ENCODE measurements at regions not wholly inside any gene's neighbourhood (a gene's known extent, or its start where the extent isn't known, plus 50 kb on each side); places are given as distances from the start of the nearest gene placed in this dataset.
"Not testable (repeated sequence)": the region's sequence is repeated elsewhere in the genome, so short reads cannot be mapped to it uniquely, and the experiment has no call there.

GRCh38 chr7:45268013-45268412 lies 110.4 kb downstream of the RAMP3 start:
- Histone ChIP-seq H3K9ac (ENCODE audit: low read length) (no peak overlapping the region), H3K9me3 (ENCODE audit: control insufficient read depth, low read length) (no peaks in the 10 kb centered on the region), H3K4me3 (ENCODE audit: low read length) (no peak overlapping the region), H3K27me3 (replicated peaks; ENCODE audit: control insufficient read depth, insufficient read depth, low read length) (peaks cover 34% of the 10 kb centered on the region), H3K4me1 (ENCODE audit: control insufficient read depth, insufficient read depth, low read length) (no peaks in the 10 kb centered on the region), H3K36me3 (ENCODE audit: control insufficient read depth, insufficient read depth, low read length, severe bottlenecking) (no peaks in the 10 kb centered on the region)
- DNase-seq (ENCODE audit: low read depth) = no peak

GRCh38 chr7:45269192-45269591 lies 111.6 kb downstream of the RAMP3 start:
- H3K36me3 ChIP-seq (ENCODE audit: control insufficient read depth, insufficient read depth, low read length, severe bottlenecking) = no peaks in the 10 kb centered on the region
- no peak overlapping the region for H3K9ac ChIP-seq (ENCODE audit: low read length)
- no peaks in the 10 kb centered on the region for H3K4me1 ChIP-seq (ENCODE audit: control insufficient read depth, insufficient read depth, low read length)
- no peak for DNase-seq (ENCODE audit: low read depth)
- H3K4me3 ChIP-seq (ENCODE audit: low read length) = no peak overlapping the region
- H3K27me3 ChIP-seq (replicated peaks; ENCODE audit: control insufficient read depth, insufficient read depth, low read length) = peaks cover 34% of the 10 kb centered on the region
- H3K9me3 ChIP-seq (ENCODE audit: control insufficient read depth, low read length) = no peaks in the 10 kb centered on the region

- Histone ChIP-seq H3K36me3 (ENCODE audit: control insufficient read depth, insufficient read depth, low read length, severe bottlenecking) (no peaks in the 10 kb centered on the region), H3K9me3 (ENCODE audit: control insufficient read depth, low read length) (peaks cover 3% of the 10 kb centered on the region), H3K4me3 (ENCODE audit: low read length) (no peak overlapping the region), H3K4me1 (ENCODE audit: control insufficient read depth, insufficient read depth, low read length) (no peaks in the 10 kb centered on the region), H3K27me3 (replicated peaks; ENCODE audit: control insufficient read depth, insufficient read depth, low read length) (peaks cover 6% of the 10 kb centered on the region), H3K9ac (ENCODE audit: low read length) (no peak overlapping the region)
- DNase-seq (ENCODE audit: low read depth) = no peak
Observed at GRCh38 chr7:45278763-45279398, 121.3 kb downstream of the RAMP3 start.

GRCh38 chr7:45289611-45290010 lies 132.0 kb downstream of the RAMP3 start:
- H3K27me3 ChIP-seq (replicated peaks; ENCODE audit: control insufficient read depth, insufficient read depth, low read length); H3K4me1 ChIP-seq (ENCODE audit: control insufficient read depth, insufficient read depth, low read length); H3K4me3 ChIP-seq (ENCODE audit: low read length); H3K36me3 ChIP-seq (ENCODE audit: control insufficient read depth, insufficient read depth, low read length, severe bottlenecking); H3K9ac ChIP-seq (ENCODE audit: low read length); DNase-seq (ENCODE audit: low read depth): not testable (repeated sequence)
- peaks cover 15% of the 10 kb centered on the region for H3K9me3 ChIP-seq (ENCODE audit: control insufficient read depth, low read length)

- H3K4me1 ChIP-seq (ENCODE audit: control insufficient read depth, insufficient read depth, low read length) = no peaks in the 10 kb centered on the region
Observed at GRCh38 chr7:45290880-45291279, 133.3 kb downstream of the RAMP3 start.

GRCh38 chr7:45292481-45292880 lies 134.9 kb downstream of the RAMP3 start:
- Histone ChIP-seq H3K9me3 (ENCODE audit: control insufficient read depth, low read length) (peaks cover 14% of the 10 kb centered on the region), H3K9ac (ENCODE audit: low read length) (no peak overlapping the region), H3K4me1 (ENCODE audit: control insufficient read depth, insufficient read depth, low read length) (no peaks in the 10 kb centered on the region), H3K4me3 (ENCODE audit: low read length) (no peak overlapping the region), H3K36me3 (ENCODE audit: control insufficient read depth, insufficient read depth, low read length, severe bottlenecking) (no peaks in the 10 kb centered on the region), H3K27me3 (replicated peaks; ENCODE audit: control insufficient read depth, insufficient read depth, low read length) (peaks cover 3% of the 10 kb centered on the region)
- no peak for DNase-seq (ENCODE audit: low read depth)

More at GRCh38 chr7:45290880-45291279, 133.3 kb downstream of the RAMP3 start:
- Histone ChIP-seq H3K9ac (ENCODE audit: low read length) (no peak overlapping the region), H3K36me3 (ENCODE audit: control insufficient read depth, insufficient read depth, low read length, severe bottlenecking) (no peaks in the 10 kb centered on the region), H3K9me3 (ENCODE audit: control insufficient read depth, low read length) (peaks cover 15% of the 10 kb centered on the region), H3K4me3 (ENCODE audit: low read length) (no peak overlapping the region), H3K27me3 (replicated peaks; ENCODE audit: control insufficient read depth, insufficient read depth, low read length) (no peaks in the 10 kb centered on the region)
- DNase-seq (ENCODE audit: low read depth) = no peak

- peaks cover 7% of the 10 kb centered on the region for H3K9me3 ChIP-seq (ENCODE audit: control insufficient read depth, low read length)
- no peak overlapping the region for H3K9ac ChIP-seq (ENCODE audit: low read length)
- H3K36me3 ChIP-seq (ENCODE audit: control insufficient read depth, insufficient read depth, low read length, severe bottlenecking) = no peaks in the 10 kb centered on the region
- no peak for DNase-seq (ENCODE audit: low read depth)
- no peak overlapping the region for H3K4me3 ChIP-seq (ENCODE audit: low read length)
- H3K4me1 ChIP-seq (ENCODE audit: control insufficient read depth, insufficient read depth, low read length) = no peaks in the 10 kb centered on the region
- H3K27me3 ChIP-seq (replicated peaks; ENCODE audit: control insufficient read depth, insufficient read depth, low read length) = peaks cover 3% of the 10 kb centered on the region
Observed at GRCh38 chr7:45293295-45293942, 135.8 kb downstream of the RAMP3 start.

GRCh38 chr7:45294559-45294958 lies 137.0 kb downstream of the RAMP3 start:
- H3K9ac ChIP-seq (ENCODE audit: low read length) = no peak overlapping the region
- no peaks in the 10 kb centered on the region for H3K9me3 ChIP-seq (ENCODE audit: control insufficient read depth, low read length)
- no peaks in the 10 kb centered on the region for H3K36me3 ChIP-seq (ENCODE audit: control insufficient read depth, insufficient read depth, low read length, severe bottlenecking)
- no peak for DNase-seq (ENCODE audit: low read depth)
- peaks cover 3% of the 10 kb centered on the region for H3K27me3 ChIP-seq (replicated peaks; ENCODE audit: control insufficient read depth, insufficient read depth, low read length)
- no peaks in the 10 kb centered on the region for H3K4me1 ChIP-seq (ENCODE audit: control insufficient read depth, insufficient read depth, low read length)
- H3K4me3 ChIP-seq (ENCODE audit: low read length) = no peak overlapping the region

GRCh38 chr7:45295222-45295621 lies 137.6 kb downstream of the RAMP3 start:
- H3K36me3 ChIP-seq (ENCODE audit: control insufficient read depth, insufficient read depth, low read length, severe bottlenecking) = no peaks in the 10 kb centered on the region

GRCh38 chr7:45296748-45297147 lies 139.2 kb downstream of the RAMP3 start:
- H3K9ac ChIP-seq (ENCODE audit: low read length) = no peak overlapping the region
- H3K27me3 ChIP-seq (replicated peaks; ENCODE audit: control insufficient read depth, insufficient read depth, low read length) = peaks cover 3% of the 10 kb centered on the region
- H3K4me3 ChIP-seq (ENCODE audit: low read length) = no peak overlapping the region
- no peak for DNase-seq (ENCODE audit: low read depth)
- no peaks in the 10 kb centered on the region for H3K4me1 ChIP-seq (ENCODE audit: control insufficient read depth, insufficient read depth, low read length)
- no peaks in the 10 kb centered on the region for H3K36me3 ChIP-seq (ENCODE audit: control insufficient read depth, insufficient read depth, low read length, severe bottlenecking)
- peaks cover 11% of the 10 kb centered on the region for H3K9me3 ChIP-seq (ENCODE audit: control insufficient read depth, low read length)

More at GRCh38 chr7:45295222-45295621, 137.6 kb downstream of the RAMP3 start:
- DNase-seq (ENCODE audit: low read depth) = no peak
- H3K4me1 ChIP-seq (ENCODE audit: control insufficient read depth, insufficient read depth, low read length) = no peaks in the 10 kb centered on the region
- H3K9me3 ChIP-seq (ENCODE audit: control insufficient read depth, low read length) = peaks cover 2% of the 10 kb centered on the region
- H3K9ac ChIP-seq (ENCODE audit: low read length) = no peak overlapping the region
- no peak overlapping the region for H3K4me3 ChIP-seq (ENCODE audit: low read length)
- peaks cover 3% of the 10 kb centered on the region for H3K27me3 ChIP-seq (replicated peaks; ENCODE audit: control insufficient read depth, insufficient read depth, low read length)

GRCh38 chr7:45306752-45307305 lies 149.2 kb downstream of the RAMP3 start:
- Histone ChIP-seq H3K4me3 (ENCODE audit: low read length) (no peak overlapping the region), H3K9me3 (ENCODE audit: control insufficient read depth, low read length) (peaks cover 17% of the 10 kb centered on the region), H3K4me1 (ENCODE audit: control insufficient read depth, insufficient read depth, low read length) (no peaks in the 10 kb centered on the region), H3K27me3 (replicated peaks; ENCODE audit: control insufficient read depth, insufficient read depth, low read length) (peaks cover 4% of the 10 kb centered on the region), H3K36me3 (ENCODE audit: control insufficient read depth, insufficient read depth, low read length, severe bottlenecking) (no peaks in the 10 kb centered on the region), H3K9ac (ENCODE audit: low read length) (no peak overlapping the region)
- DNase-seq (ENCODE audit: low read depth) = no peak

All from adipocyte (in vitro differentiated cells).